ENCODE measurements at regions not wholly inside any gene's neighbourhood (a gene's known extent, or its start where the extent isn't known, plus 50 kb on each side); places are given as distances from the start of the nearest gene placed in this dataset.
"Not testable (repeated sequence)": the region's sequence is repeated elsewhere in the genome, so short reads cannot be mapped to it uniquely, and the experiment has no call there.

GRCh38 chr5:87115839-87116364 lies 151.8 kb upstream of the RASA1 start:
- DNase-seq, result no peak

GRCh38 chr5:87116825-87117512 lies 150.7 kb upstream of the RASA1 start:
- no peak for DNase-seq

DNA sequence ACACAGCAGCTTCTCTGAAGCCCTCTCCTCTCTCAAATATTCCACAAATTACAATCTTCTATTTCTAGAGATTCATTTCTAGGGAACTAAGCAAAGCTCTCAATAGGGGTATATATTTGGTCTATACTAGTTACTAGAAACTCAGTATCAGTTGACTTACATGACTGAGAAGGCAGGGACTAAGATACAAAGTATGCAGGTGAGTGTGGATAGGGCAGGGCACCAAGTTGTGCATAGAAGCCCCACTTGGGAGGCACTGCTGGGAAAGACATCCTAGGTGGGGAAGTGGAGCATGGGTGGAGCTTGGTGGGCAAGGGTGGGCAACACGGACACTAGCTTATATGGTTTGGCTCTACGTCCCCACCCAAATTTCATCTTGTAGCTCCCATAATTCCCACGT lies 148.1 kb upstream of the RASA1 start:
- no peak for DNase-seq

GRCh38 chr5:87120518-87121303 lies 147.0 kb upstream of the RASA1 start:
- DNase-seq, result no peak

- DNase-seq, result no peak
These were observed 146.2 kb upstream of the RASA1 start for GRCh38 chr5:87121304-87122150.

- no peak for DNase-seq
These were observed 145.3 kb upstream of the RASA1 start for GRCh38 chr5:87122151-87122977.

DNA sequence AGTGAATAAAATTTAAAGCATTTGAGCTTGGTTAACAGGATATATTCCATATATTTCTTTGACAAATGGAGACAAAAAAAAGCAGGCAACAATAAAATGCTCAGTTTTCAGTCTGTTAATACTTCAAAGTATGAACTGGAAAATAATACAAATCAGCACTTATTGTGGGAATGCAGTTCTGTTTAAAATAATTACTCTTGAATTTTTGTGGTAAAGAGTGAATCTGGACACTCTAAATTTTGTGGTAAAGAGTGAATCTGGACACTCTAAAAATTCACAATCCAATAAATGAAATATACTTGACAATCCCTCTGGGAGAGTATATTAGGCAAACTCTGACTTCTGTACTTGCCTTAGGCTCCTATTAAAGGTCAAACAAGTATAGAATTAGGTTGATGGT lies 141.9 kb upstream of the RASA1 start:
- DNase-seq, result no peak

- no peak for DNase-seq
These were observed 140.8 kb upstream of the RASA1 start for GRCh38 chr5:87126869-87127268.

DNA sequence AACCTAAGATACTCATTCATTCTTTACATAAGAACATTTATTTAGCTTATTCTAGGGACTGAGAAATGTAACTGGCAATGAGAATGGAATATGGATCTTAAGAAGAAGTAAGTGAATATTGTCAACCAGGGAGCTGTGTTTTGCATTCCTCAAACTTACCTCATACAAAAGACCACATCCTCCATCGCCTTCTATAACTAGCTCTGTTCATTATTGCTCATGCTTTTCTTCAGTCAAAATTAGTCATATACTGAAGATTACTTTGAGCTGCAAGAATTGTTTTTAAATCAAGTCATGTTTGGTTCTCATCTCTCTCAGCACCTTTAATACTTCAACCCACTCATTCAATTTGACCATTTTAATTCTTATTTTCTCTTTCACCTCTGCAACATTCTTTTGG lies 140.3 kb upstream of the RASA1 start:
- DNase-seq, result no peak

DNA sequence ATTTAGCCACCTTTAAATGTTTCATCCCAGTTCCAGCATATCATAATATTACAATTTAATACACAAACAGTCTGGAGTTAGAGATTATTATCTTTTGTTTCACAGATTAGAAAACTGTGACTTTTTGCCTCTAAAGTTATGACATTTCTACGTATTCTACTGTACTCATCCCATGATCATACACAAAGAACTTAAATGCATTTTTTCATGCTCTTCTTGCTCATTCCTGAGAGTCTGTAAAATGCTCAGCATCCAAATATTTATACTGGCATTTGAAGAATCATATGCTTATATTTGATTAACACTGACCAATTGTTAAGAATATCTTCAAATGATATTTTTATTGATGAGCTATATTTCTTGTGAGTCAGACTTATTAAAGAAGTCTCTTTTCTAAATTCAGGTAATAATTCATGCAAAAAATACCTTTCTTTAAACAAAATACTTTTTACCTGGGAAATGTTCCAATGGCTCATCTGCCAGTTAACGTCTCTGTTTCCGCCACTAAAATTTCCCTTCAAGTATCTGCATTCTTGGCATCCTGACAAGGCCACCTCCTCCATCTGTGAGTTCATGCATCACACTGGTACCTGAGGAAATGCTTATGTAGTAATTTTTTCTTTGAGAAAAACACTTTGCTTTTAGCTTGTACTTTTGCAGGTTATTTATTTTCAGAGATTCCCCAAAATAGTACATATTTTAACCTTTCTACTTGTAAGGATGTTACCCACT lies 139.6 kb upstream of the RASA1 start:
- DNase-seq, result no peak

- DNase-seq, result no peak
These were observed 138.6 kb upstream of the RASA1 start for GRCh38 chr5:87129046-87129445.

- DNase-seq, result no peak
These were observed 135.0 kb upstream of the RASA1 start for GRCh38 chr5:87132696-87133095.

GRCh38 chr5:87134513-87134912 lies 133.2 kb upstream of the RASA1 start:
- not testable (repeated sequence) for DNase-seq

DNA sequence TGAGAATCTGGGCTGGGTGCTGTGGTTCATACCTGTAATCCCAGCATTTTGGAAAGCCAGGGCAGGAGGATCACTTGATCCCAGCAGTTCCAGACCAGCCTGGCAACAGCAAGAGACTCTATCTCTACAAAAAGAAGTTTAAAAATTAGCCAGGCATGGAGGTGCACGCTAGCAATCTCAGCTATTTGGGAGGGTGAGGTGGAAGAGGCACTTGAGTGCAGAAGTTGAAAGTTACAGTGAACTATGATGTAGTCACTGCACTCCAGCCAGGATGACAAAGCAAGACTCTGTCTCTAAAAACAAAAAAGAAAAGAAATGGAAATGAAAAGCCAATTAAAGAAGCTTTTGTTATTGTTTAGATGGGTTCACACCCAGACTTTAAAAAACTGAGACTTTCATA lies 131.6 kb upstream of the RASA1 start:
- DNase-seq, result no peak

DNA sequence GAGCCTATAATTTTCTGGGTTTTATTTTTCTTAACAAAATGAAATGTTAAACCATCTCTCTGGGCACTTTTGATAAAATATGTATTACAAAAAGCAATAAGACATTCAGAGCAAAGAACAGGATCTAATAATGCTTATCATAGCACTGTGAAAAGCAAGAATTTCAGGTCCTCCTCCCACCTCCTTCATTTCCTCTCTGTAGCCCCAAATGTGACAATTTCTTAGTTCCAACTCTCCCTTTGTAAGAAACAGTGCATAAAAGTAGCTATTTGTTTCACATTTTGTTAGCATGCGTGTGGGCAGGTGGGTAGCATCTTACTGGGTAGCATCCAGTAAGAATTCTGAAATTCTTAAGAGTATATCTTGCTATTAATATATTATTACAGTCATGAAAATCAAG lies 130.9 kb upstream of the RASA1 start:
- no peak for DNase-seq

GRCh38 chr5:87137283-87137682 lies 130.4 kb upstream of the RASA1 start:
- DNase-seq, result no peak

DNA sequence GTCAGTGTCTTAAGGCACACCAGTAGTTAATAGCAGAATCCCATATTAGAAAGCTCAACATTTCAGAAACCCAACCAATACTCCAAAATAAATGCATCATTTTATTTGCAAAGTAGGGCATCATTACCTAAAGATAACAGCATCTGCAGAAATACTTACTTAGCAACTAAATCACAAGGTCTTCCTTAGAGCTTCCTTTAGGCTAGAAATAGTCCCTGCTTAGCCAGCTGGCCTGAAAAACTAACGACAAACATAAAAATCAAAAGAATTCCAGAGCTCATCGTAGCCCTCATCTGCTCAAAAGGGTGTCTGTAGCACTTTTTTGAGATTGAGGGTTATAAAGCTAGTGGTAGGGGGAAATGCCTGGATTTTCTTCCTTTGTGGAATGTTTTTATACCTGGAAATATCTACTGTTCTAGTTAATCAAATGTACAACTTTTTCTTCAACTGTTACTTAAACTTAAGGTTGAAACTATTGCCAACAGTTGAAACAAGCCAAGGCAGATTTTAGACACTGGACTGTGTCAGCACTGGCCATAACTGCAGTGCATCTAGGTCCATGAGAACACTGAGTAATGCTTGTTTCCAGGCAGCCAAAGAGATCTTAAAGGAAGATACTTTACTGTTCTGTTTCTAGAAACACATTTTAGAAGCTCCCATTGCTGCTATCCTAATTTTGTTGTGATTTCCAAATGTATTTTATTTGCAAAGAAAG lies 129.4 kb upstream of the RASA1 start:
- DNase-seq, result no peak

DNA sequence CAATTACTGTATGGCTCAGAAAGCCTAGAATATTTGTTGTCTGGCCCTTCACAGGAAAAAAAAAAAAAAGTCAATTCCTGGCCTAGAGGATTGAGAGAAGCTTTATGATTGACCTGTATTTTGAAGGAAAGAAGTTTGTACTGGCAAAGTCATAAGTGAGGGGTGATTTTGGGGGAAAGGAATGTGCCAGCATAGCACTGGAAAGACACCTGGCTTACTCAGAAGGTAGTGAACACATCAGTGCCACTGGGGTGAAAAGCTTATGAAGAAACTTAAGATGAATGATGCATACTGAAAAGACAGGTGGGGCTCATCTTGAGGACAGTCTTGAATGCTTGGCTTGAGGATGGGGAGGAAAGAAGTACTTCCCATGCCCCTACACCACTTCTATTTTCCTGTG lies 127.9 kb upstream of the RASA1 start:
- DNase-seq, result no peak

GRCh38 chr5:87141544-87141943 lies 126.1 kb upstream of the RASA1 start:
- DNase-seq, result no peak

DNA sequence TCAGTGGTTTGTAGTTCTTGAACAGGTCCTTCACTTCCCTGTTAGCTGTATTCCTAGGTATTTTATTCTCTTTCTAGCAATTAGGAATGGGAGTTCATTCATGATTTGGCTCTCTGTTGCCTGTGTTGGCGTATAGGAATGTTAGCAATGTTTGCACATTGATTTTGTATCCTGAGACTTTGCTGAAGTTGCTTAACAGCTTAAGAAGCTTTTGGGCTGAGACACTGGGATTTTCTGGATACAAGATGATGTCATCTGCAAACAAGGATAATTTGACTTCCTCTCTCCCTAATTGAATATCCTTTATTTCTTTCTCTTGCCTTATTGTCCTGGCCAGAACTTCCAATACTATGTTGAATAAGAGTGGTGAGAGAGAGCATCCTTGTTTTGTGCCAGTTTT lies 121.8 kb upstream of the RASA1 start:
- DNase-seq, result not testable (repeated sequence)

DNA sequence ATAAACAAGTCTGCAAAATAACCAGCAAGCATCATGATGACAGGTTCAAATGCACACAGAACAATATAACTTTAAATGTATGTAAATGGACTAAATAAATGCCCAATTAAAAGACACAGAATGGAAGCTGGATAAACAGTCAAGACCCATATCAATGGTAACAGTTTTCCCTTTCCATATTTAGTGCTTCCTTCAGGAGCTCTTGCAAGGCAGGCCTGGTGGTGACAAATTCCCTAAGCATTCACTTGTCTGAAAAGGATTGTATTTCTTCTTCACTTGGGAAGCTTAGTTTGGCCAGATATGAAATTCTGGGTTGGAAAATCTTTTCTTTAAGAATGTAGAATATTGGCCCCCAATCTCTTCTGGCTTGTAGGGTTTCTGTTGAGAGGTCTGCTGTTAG lies 120.2 kb upstream of the RASA1 start:
- DNase-seq, result no peak
